Astrocyte of the spinal cord (primary cell): ENCODE measurements at regions not wholly inside any gene's neighbourhood (a gene's known extent, or its start where the extent isn't known, plus 50 kb on each side); places are given as distances from the start of the nearest gene placed in this dataset.
A peak's percentile ranks its signal among the peaks of the same experiment; 100 is the strongest.

ENCODE experiments used
- DNase-seq: peaks from one replicate; pipeline ENCODE4 v3.0.0; 2011; ENCODE audit warnings: low read depth, low spot score
- H3K4me3 ChIP-seq: 2 replicates; pipeline ENCODE4 v1.5.1; 2011; ENCODE audit warnings: low read depth, mild to moderate bottlenecking, low read length, moderate library complexity
- CTCF ChIP-seq: IDR thresholded peaks from 2 replicates; pipeline ENCODE4 v1.5.1; 2012; ENCODE audit warnings: low read depth, mild to moderate bottlenecking, low read length, inconsistent platforms
- in situ Hi-C: cut with HindIII; loops from 2 replicates; pipeline ENCODE4 v1.10.0; 2017; ENCODE audit warnings: low sequenced_read_pairs

- no peak for TF ChIP-seq CTCF
- H3K4me3 ChIP-seq = no peak overlapping the region
- no peak for DNase-seq
- in situ Hi-C loops = no loop called here
Measured at GRCh38 chr5:117942861-117943519, 1045.4 kb downstream of the DTWD2 start.

GRCh38 chr5:117893211-117893610, 1095.1 kb downstream of the DTWD2 start:
- no peak overlapping the region for H3K4me3 ChIP-seq
- no peak for TF ChIP-seq CTCF
- in situ Hi-C loops = no loop called here
- DNase-seq = no peak

GRCh38 chr5:117892360-117892759, 1096.0 kb downstream of the DTWD2 start:
- in situ Hi-C loops = no loop called here
- DNase-seq = no peak
- no peak for TF ChIP-seq CTCF
- H3K4me3 ChIP-seq = no peak overlapping the region

GRCh38 chr5:117889596-117889995, 1098.8 kb downstream of the DTWD2 start:
- no peak overlapping the region for H3K4me3 ChIP-seq
- peak; percentile 18 for DNase-seq
- no peak for TF ChIP-seq CTCF
- in situ Hi-C loops = no loop called here

- peak; percentile 6 for DNase-seq
- H3K4me3 ChIP-seq = no peak overlapping the region
- no peak for TF ChIP-seq CTCF
- in situ Hi-C loops = no loop called here
Measured at GRCh38 chr5:117888688-117889087, 1099.7 kb downstream of the DTWD2 start.

- DNase-seq = no peak
- TF ChIP-seq CTCF = no peak
- no peak overlapping the region for H3K4me3 ChIP-seq
- in situ Hi-C loops = no loop called here
Measured at GRCh38 chr5:117881426-117882230, 1106.7 kb downstream of the DTWD2 start.
